ENCODE measurements at regions not wholly inside any gene's neighbourhood (a gene's known extent, or its start where the extent isn't known, plus 50 kb on each side); places are given as distances from the start of the nearest gene placed in this dataset.

DNA sequence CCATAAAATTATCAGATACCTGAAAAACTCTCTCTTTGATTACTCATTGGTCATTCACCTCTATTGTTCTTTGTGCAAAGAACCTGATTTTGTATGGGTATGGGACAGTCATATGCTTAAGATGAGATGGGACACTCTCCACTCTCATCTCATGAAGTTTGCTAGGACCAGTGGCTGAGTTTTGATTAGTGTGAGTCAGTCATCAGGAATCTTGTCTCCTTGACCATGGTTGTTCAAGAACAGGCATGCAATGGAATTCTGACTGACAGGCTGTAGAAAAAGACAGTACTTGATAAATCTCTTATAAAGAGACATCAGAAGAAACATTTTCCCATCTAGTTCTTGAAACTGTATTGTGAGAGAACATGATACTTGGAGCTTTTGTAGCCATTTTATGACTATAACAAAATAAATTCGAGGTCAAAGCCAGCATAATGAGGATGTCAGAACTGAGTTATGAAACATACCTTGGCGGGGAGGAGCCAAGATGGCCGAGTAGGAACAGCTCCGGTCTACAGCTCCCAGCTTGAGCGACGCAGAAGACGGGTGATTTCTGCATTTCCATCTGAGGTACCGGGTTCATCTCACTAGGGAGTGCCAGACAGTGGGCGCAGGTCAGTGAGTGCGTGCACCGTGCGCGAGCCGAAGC, 367.0 kb downstream of the NR4A2 start:
- TF ChIP-seq CTCF (IDR thresholded peaks at IDR 0.05) (no peak), ZFX (IDR thresholded peaks at IDR 0.05; ENCODE audit: borderline replicate concordance) (no peak)
